Activated gamma-delta T cell (primary cell): ENCODE measurements at regions not wholly inside any gene's neighbourhood (a gene's known extent, or its start where the extent isn't known, plus 50 kb on each side); places are given as distances from the start of the nearest gene placed in this dataset.
"Not testable (repeated sequence)": the region's sequence is repeated elsewhere in the genome, so short reads cannot be mapped to it uniquely, and the experiment has no call there.

Experiments
- DNase-seq: peaks from one replicate; lab custom pipeline; 2025; lab: John Stamatoyannopoulos, UW

DNA sequence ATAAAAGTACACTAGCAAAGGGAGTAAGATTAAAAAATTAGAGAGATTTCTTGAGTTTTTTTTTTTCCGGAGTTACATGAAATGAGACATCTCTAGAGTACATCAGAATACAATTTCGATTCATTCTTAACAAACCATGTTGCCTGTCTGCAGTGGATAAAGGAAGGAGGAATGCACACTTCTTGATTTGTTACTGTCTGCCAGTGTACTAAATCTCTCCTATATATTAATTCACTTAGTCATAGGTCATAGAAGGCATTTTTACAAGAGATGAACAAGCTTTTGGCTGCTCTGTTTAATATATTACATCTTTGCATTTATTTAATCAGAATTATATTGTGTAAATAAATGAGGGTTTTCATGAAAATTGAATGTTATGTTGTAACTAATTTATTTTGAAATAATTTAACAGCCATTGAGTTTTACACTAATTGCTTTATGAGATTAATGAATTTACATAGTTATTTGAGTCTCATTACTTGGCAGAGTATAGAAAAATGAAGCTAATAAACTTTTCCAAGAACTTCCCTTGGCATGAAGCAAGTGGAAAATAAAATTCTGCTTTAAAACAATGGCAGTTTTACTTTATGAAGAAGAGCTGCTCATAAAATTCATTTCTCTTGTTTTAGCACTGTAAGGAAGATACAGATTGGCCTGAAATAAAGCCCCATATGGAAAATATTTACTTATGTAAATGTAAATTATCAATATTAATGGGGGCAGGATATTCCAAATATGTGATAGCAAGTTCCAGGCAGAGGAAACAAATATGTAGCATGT lies 1284.7 kb downstream of the BRINP3 start:
- no peak for DNase-seq

- DNase-seq = no peak
These were observed 1271.8 kb downstream of the BRINP3 start for GRCh38 chr1:189205863-189206262.

DNA sequence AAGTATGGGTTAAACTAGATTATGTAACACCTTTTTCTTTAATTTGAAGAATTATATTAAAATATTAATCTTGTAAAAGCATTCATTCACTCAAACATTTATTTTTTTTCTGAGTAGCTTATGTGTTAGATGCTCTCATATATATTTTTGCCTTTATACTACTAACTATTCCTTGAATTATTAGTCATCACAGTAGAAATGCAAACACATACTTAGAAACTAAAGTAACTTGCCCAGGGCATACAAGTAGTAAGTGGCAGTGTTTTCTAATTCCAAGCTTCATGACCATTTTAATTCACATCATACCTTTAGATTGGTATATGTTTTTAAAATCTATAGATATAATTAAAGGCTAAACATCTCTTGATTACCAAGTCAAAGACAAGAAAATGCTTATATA lies 1271.0 kb downstream of the BRINP3 start:
- DNase-seq = no peak

DNA sequence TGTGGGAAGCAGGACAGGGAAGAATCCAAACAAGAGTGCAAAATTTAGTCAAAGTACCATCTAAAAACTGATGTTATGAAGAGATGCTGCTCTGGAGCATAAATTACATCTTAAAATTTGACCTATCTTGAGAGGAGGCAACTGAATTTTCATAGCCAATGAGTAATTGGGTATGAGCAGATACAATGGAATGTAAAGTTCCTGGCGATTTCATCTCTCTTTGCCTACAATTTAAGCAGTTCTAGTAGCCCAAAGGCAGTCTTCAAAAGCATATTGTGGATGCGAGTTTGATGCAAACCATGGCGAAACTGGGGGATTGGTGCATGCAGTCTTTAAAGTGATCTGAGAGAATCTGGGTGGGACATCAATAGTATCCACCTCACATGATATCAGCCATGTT lies 1265.9 kb downstream of the BRINP3 start:
- no peak for DNase-seq

DNA sequence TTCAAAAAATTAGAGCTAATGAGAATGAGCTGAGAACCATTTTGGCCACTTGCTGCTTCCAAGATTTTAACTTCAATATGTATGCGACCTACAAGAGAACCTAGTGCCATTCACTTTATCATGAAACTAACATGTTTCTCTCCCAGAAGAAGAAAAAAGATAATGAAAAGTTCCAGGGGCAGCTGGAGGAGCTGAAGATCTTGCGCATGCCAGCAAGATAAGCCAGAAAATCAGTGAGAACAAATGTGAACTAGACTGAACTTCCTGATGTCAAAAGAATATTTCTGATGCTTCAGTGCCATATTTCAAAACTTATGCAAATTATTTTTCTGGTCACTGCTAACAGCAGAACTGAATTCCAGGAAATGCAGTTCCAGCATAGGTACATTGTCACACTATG lies 1265.1 kb downstream of the BRINP3 start:
- no peak for DNase-seq

DNA sequence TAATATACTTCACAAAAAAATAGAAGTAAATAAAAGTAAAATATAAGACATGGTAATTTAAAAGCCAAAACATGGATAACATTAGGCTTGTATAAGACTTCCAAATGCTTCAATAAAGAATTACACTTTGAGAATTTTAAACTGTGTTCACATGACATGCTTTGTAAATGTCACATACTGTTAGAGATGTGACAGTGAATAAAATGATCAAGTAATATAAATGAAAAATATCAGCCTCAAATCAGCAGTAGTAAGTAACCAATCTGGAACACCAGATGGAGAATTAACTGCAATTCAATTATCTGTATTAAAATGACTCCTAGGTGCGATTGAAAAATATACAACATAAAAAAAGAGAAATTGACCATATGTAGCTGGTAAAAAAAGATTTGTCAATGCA lies 1260.8 kb downstream of the BRINP3 start:
- DNase-seq = no peak

GRCh38 chr1:189217646-189218045 lies 1260.0 kb downstream of the BRINP3 start:
- DNase-seq = no peak

DNA sequence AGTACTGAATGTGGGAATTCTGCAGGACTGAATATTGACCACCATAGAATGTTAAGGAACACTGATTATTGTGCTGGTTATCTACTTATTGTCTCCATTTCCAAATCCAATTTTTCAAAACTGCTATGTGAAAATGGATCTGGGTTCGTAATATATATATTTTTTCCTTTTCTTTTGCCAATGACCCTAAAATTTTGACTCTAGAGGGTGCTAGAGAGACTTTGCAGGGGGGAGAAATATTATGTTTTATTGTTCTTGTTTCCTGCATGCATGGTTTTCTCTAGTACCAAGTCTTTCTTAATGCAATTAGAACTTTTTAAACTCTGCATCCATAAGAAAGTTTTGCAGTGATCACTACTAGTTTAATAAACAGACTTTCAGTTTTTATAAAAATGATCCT lies 1256.9 kb downstream of the BRINP3 start:
- DNase-seq = no peak

- not testable (repeated sequence) for DNase-seq
These were observed 1251.9 kb downstream of the BRINP3 start for GRCh38 chr1:189225794-189226145.

DNA sequence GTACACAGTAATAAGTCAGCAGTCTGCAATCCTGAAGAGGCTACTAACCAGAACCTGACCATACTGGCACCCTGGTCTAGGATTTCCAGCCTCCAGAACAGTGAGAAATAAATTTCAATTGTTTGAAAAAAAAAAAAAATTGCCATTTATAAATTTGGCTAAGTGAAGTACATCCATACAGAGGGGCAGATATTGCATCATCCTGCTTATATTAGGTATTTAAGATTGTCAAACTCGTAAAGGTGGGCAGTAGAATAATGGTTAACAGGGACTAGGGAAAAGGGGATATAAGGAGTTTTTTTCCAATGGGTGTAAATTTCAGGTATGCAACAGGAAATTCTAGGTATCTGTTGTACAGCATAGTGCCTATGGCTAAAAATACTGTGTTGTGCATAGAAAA lies 1250.9 kb downstream of the BRINP3 start:
- no peak for DNase-seq

DNA sequence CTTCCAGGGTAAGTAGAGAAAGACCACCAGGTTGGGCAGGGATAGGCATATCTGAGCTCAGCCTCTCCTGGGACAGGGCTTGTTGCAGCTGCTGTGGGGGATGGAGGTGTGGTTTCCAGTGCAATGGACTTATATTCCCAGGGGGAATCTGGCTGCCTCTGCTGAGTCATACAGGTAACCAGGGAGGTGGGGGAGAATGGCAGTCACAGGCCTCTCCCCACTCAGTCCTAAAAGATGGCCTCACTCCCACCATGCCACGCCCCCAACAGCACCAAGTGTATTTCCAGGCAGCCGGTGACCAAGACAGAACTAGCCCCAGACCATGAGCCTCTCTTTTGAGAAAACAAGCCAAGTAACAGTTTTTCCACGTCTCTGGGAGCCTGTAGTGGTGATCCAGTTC lies 1240.7 kb downstream of the BRINP3 start:
- no peak for DNase-seq

DNA sequence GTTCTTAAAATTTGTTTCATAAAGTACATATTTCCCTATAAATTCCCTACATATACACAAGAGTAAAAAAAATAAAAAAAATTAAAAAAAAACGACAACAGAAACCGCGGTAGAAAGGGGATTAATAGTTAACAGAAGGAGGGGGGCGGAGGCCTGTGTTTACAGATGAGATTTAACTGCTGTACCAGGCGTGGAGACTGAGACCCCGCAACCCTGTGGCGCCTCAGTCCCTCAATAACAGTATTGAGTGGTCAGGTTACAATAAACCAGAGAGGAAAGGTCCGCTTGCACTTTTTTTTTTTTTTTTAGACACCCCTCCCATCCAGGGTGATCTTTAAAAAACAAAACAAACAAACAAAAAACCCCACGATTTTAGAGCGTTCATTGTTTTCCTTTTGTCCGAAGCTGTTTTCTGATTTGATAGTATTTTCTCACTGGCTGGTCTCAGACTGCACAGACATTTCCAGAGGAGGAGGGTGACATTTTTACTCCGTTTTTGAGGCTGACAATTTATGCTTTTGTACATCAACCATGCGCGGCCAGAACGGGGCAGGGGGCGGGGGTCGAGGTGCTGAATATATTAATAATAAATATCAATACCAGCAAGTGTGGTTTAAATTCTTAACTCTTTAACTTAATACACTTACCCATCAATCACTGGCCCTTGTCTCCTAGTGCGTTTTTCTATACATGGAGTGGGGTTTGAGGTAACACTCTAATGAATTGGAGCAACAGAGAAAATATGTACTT lies 1223.9 kb downstream of the BRINP3 start:
- no peak for DNase-seq

DNA sequence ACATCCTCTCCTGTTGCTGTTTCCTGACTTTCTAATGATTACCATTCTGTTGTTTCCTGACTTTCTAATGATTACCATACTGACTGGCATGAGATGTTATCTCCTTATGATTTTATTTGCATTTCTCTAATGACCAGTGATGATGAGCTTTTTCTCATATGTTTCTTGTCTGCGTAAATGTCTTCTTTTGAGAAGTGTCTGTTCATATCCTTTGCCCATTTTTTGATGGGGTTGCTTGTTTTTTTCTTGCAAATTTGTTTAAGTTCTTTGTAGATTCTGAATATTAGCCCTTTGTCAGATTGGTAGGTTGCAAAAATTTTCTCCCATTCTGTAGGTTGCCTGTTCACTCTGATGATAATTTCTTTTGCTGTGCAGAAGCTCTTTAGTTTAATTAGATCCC lies 1216.5 kb downstream of the BRINP3 start:
- DNase-seq = not testable (repeated sequence)

DNA sequence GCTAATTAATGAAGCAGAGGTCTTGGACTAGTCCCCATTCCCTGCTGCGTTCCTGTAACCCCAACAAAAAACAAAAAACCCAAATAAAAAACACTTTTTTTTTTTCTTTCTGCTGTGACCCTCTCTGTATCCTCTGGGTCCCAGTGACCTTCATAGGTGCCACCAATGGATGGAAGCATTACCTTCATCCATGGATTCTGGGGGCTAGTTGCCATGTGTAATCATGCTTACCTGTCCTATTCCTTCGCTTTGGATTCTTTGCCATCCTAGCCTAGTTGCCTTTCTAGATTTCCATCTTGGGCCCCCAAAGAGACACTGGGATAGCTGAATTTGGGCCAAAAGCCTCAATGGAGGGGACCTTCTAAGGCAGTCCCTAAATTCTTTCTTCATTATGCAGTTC lies 1208.7 kb downstream of the BRINP3 start:
- DNase-seq = no peak

DNA sequence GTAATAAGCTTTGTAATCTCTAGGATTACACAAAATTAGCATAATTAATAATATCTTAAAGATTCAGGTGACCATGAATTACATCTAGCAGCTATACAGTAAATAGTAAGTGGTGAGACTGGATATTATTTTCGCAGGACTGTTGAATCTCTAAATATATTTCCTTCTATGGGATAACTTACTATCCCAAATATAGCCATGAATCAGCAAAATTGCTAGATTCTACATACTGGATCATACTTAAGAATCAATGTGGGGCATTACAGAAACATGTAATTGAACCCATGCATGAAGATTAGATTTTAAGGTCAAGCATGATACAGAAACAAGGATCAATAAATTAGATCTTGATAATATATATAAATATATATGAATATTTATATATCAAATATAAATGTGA lies 1203.4 kb downstream of the BRINP3 start:
- DNase-seq = no peak

DNA sequence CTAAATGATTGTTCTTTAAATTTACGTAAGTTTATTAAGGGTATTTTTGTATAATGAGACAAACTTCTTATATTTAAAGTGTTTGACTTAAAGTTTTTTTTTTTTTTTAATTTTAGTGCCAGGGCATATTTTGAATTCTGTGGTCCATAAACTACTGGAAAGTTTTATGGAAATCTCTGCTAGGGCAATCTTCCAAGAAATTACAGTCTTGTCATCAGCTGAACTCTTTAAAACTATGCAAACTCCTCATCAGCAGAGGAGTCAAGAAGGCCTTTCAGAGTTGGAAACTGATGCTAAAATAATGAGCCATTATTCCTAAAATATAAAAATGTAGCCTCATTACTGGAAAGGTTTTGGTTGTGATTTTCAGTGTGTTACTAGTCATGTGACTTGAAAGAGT lies 1201.9 kb downstream of the BRINP3 start:
- no peak for DNase-seq

- no peak for DNase-seq
These were observed 1188.3 kb downstream of the BRINP3 start for GRCh38 chr1:189289346-189289745.

DNA sequence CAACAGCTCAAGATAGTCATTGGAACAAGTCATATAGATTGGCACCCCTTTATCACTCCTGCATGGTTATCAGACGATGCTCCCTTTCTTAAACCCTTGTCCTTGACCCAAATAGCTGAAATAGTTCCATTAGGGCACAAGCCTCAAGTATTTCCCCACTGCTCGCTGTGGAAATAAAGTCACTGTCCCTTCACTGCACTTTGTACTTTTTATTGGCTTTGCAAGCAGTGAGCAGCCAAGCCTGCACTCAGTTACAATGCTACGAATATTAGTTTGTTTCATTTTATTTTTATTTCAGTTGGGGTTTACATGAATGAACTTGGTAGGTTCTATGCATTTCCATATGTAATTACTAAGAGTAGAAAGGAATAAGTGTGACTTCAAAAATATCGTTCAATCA lies 1176.4 kb downstream of the BRINP3 start:
- DNase-seq = no peak

DNA sequence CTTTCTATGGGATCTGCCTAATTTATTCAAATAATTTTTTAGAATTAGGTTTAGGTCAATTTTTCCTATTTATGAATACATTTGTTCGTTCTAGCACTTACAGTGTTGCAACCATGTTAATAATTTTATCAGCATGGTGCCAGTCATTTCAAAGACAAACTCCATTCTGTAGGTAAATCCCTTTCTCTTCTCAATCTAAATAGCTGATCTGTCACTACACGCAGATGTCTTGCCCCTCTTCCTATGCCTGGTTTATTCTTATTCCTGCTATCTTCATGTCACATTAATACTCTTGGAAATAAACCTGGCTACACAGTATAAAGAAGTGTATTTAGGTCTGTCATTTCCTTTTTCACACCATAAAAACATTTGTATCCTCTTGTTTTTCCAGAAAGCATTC lies 1172.4 kb downstream of the BRINP3 start:
- no peak for DNase-seq

DNA sequence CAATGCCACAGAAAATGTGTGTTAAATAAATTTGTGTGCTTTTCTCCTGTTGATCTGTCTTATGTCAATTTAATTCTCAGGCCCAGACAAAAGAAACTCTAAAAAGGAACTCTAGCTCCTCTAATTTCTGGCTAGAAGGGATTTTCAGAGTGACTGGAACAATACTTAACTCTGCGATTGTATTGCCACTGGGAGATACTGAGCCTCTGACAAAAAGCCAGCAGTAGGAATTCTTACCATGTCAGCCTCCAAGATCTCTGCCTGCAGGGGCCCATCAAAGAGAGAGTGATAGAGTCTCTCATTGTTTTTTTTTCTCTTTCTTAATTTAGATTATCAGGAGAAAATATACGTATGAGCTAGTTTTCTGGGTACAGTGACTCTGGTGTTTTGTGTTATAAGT lies 1165.7 kb downstream of the BRINP3 start:
- no peak for DNase-seq

DNA sequence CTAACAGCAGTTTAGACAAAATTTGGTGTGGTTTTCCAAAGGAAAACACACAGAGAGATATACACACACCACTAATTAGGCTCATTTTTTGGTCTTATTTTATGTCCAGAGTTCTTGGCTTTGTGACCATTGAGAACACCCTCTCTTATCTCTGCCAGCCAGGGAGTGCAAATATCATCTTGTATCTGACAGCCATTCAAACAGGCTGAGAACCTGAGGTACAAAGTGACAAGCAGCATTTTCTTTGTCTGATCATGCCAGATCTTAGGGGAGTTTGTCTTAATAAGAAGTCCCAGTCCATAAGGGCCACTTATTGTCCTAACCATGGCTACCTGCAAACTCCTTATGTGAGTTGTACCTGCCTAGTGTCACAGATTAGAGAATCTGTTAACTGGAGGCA lies 1165.2 kb downstream of the BRINP3 start:
- DNase-seq = no peak

DNA sequence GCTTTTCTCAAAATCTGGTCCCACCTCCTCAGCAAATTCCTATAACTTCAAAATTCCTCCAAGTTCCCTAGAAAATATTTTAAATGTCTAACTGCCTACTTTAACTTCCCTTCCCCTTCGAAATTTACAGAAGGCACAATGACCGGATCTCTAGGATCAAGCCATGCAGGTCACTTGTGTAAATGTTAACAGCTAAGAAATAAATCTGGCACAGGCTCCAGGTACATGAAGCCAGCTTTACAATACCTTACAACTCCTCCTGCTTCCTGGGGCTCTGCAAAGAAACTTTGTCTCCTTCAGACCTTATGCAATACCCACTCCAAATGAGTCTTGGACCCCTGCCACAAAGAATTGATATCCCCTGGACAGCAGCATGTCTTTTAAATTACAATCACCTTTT lies 1164.2 kb downstream of the BRINP3 start:
- no peak for DNase-seq

GRCh38 chr1:189315035-189315901 lies 1162.4 kb downstream of the BRINP3 start:
- DNase-seq = no peak
